ENCODE measurements at regions not wholly inside any gene's neighbourhood (a gene's known extent, or its start where the extent isn't known, plus 50 kb on each side); places are given as distances from the start of the nearest gene placed in this dataset.

GRCh38 chr1:63051886-63052285, 268.0 kb downstream of the ATG4C start:
- CTCF ChIA-PET: no interaction called here

GRCh38 chr1:63054184-63054583, 268.2 kb upstream of the FOXD3 start:
- CTCF ChIA-PET: no interaction called here
- peaks cover 0 to 8% (median 0%) of the 10 kb centered on the region in 4 experiments for H3K27me3 ChIP-seq (replicated peaks in 1 of 4; ENCODE audit: control extremely low read depth in 1 of 4, control insufficient read depth in 3 of 4, insufficient read depth in 4 of 4, low read length in 3 of 4)
- POLR2A ChIA-PET: no interaction called here

More at GRCh38 chr1:63051886-63052285, 268.0 kb downstream of the ATG4C start:
- Histone ChIP-seq H3K4me1 (ENCODE audit: control insufficient read depth in 2 of 2, insufficient read depth in 2 of 2, low read length in 2 of 2) (no peaks in the 10 kb centered on the region), H3K4me3 (ENCODE audit: control extremely low read depth in 1 of 5, extremely low read depth in 1 of 5, insufficient read depth in 1 of 5, low read depth in 2 of 5, low read length in 4 of 5) (no peak overlapping the region), H3K4me2 (replicated peaks; ENCODE audit: low read depth, low read length, poor library complexity, severe bottlenecking) (no peak overlapping the region), H2AFZ (ENCODE audit: insufficient read depth, low read depth, low read length, poor library complexity, severe bottlenecking) (no peak overlapping the region), H3K27ac (ENCODE audit: low read length in 2 of 2) (no peak overlapping the region), H4K20me1 (ENCODE audit: control insufficient read depth, insufficient read depth, low read length, poor library complexity, severe bottlenecking) (no peaks in the 10 kb centered on the region), H3K79me2 (ENCODE audit: control insufficient read depth, insufficient read depth, low read length) (no peaks in the 10 kb centered on the region), H3K27me3 (replicated peaks in 1 of 4; ENCODE audit: control extremely low read depth in 1 of 4, control insufficient read depth in 3 of 4, insufficient read depth in 4 of 4, low read length in 3 of 4) (peaks cover 0 to 8% (median 0%) of the 10 kb centered on the region in 4 experiments), H3K9ac (ENCODE audit: low read length) (no peak overlapping the region), H3K36me3 (replicated peaks in 1 of 2; ENCODE audit: control extremely low read depth in 1 of 2, control insufficient read depth in 1 of 2, extremely low read depth in 1 of 2, insufficient read depth in 2 of 2, low read length in 1 of 2) (no peaks in the 10 kb centered on the region), H3K9me3 (ENCODE audit: control extremely low read depth in 1 of 3, control insufficient read depth in 2 of 3, insufficient read depth in 1 of 3, low read length in 2 of 3) (no peaks in the 10 kb centered on the region)
- TF ChIP-seq EZH2 (IDR thresholded peaks at IDR 0.05; ENCODE audit: borderline replicate concordance, insufficient read depth, low read depth, low read length, poor library complexity, severe bottlenecking) (no peak), CTCF (IDR thresholded peaks at IDR 0.05) (no peak)
- no peak overlapping the region for H3K4me3 Mint-ChIP-seq
- ATAC-seq (ENCODE audit: low read depth): no peak
- no peaks in the 10 kb centered on the region for H3K4me1 Mint-ChIP-seq
- DNase-seq: no peak
- WGBS (ENCODE audit: insufficient coverage): 94% methylated on average over 6 of the region's 6 CpGs
- POLR2A ChIA-PET: no interaction called here
- no peaks in the 10 kb centered on the region for H3K9me3 Mint-ChIP-seq (ENCODE audit: insufficient read depth)
- peaks cover 15% of the 10 kb centered on the region for H3K27me3 Mint-ChIP-seq
- intact Hi-C loops (cut with micrococcal nuclease): no loop called here
- no peak overlapping the region for H3K27ac Mint-ChIP-seq

More at GRCh38 chr1:63054184-63054583, 268.2 kb upstream of the FOXD3 start:
- no peaks in the 10 kb centered on the region for H3K36me3 ChIP-seq (replicated peaks in 1 of 2; ENCODE audit: control extremely low read depth in 1 of 2, control insufficient read depth in 1 of 2, extremely low read depth in 1 of 2, insufficient read depth in 2 of 2, low read length in 1 of 2)
- Mint-ChIP-seq H3K27me3 (peaks cover 12% of the 10 kb centered on the region), H3K4me1 (no peaks in the 10 kb centered on the region), H3K9me3 (ENCODE audit: insufficient read depth) (no peaks in the 10 kb centered on the region), H3K4me3 (no peak overlapping the region), H3K27ac (no peak overlapping the region)
- 100% methylated on average over 1 of the region's 4 CpGs for WGBS (ENCODE audit: insufficient coverage)
- ATAC-seq (ENCODE audit: low read depth): no peak
- no peak overlapping the region for H3K27ac ChIP-seq (ENCODE audit: low read length in 2 of 2)
- intact Hi-C loops (cut with micrococcal nuclease): no loop called here
- no peaks in the 10 kb centered on the region for H3K79me2 ChIP-seq (ENCODE audit: control insufficient read depth, insufficient read depth, low read length)
- H4K20me1 ChIP-seq (ENCODE audit: control insufficient read depth, insufficient read depth, low read length, poor library complexity, severe bottlenecking): no peaks in the 10 kb centered on the region
- H3K9me3 ChIP-seq (ENCODE audit: control extremely low read depth in 1 of 3, control insufficient read depth in 2 of 3, insufficient read depth in 1 of 3, low read length in 2 of 3): no peaks in the 10 kb centered on the region
- no peak overlapping the region for H2AFZ ChIP-seq (ENCODE audit: insufficient read depth, low read depth, low read length, poor library complexity, severe bottlenecking)
- no peak overlapping the region for H3K4me2 ChIP-seq (replicated peaks; ENCODE audit: low read depth, low read length, poor library complexity, severe bottlenecking)
- TF ChIP-seq EZH2 (IDR thresholded peaks at IDR 0.05; ENCODE audit: borderline replicate concordance, insufficient read depth, low read depth, low read length, poor library complexity, severe bottlenecking): no peak
- TF ChIP-seq CTCF (IDR thresholded peaks at IDR 0.05): no peak
- no peaks in the 10 kb centered on the region for H3K4me1 ChIP-seq (ENCODE audit: control insufficient read depth in 2 of 2, insufficient read depth in 2 of 2, low read length in 2 of 2)
- H3K4me3 ChIP-seq (ENCODE audit: control extremely low read depth in 1 of 5, extremely low read depth in 1 of 5, insufficient read depth in 1 of 5, low read depth in 2 of 5, low read length in 4 of 5): no peak overlapping the region
- DNase-seq: no peak
- no peak overlapping the region for H3K9ac ChIP-seq (ENCODE audit: low read length)

Data from B cell (primary cell).